ENCODE measurements at regions not wholly inside any gene's neighbourhood (a gene's known extent, or its start where the extent isn't known, plus 50 kb on each side); places are given as distances from the start of the nearest gene placed in this dataset.

DNA sequence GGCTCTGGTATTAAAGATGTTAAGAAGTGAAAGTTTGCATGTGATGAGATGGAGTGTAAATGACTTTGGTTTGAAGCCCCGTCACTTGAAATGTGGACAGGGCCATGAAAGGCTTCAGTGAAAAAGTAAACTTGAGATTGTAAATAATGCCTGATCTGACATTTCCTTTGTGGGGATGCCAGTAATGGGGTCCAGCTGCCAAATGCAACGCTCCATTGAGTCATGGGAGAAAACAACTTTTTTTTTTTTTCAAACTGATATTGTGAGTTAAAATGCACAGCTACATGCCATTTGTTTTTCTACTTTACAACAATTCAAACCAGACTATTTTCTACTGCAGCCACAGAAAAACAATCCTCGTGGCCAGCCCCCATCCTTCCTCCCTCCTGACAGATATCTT, 327.0 kb upstream of the TNC start:
- H3K36me3 ChIP-seq: no peaks in the 10 kb centered on the region
- DNase-seq: no peak
- H3K27ac ChIP-seq: no peak overlapping the region
- H3K4me1 ChIP-seq: no peaks in the 10 kb centered on the region
- intact Hi-C loops (cut with DNase I): no loop called here
- WGBS, 2 donors: 21 to 22% methylated on average over 3 of the region's 3 CpGs
- H3K27me3 ChIP-seq: no peaks in the 10 kb centered on the region
- no peak for TF ChIP-seq CTCF (IDR thresholded peaks at IDR 0.05)
- FAIRE-seq: no peak
- ATAC-seq: no peak
- no peak overlapping the region for H3K4me3 ChIP-seq
- H3K9me3 ChIP-seq: no peaks in the 10 kb centered on the region

GRCh38 chr9:115445655-115446054, 327.7 kb upstream of the TNC start:
- Histone ChIP-seq H3K36me3 (no peaks in the 10 kb centered on the region), H3K9me3 (no peaks in the 10 kb centered on the region), H3K4me1 (no peaks in the 10 kb centered on the region), H3K27me3 (no peaks in the 10 kb centered on the region), H3K27ac (no peak overlapping the region), H3K4me3 (no peak overlapping the region)
- 34 to 40% methylated on average over 3 of the region's 3 CpGs for WGBS, 2 donors
- no peak for DNase-seq
- ATAC-seq: no peak
- no peak for FAIRE-seq
- no peak for TF ChIP-seq CTCF (IDR thresholded peaks at IDR 0.05)
- intact Hi-C loops (cut with DNase I): no loop called here

DNA sequence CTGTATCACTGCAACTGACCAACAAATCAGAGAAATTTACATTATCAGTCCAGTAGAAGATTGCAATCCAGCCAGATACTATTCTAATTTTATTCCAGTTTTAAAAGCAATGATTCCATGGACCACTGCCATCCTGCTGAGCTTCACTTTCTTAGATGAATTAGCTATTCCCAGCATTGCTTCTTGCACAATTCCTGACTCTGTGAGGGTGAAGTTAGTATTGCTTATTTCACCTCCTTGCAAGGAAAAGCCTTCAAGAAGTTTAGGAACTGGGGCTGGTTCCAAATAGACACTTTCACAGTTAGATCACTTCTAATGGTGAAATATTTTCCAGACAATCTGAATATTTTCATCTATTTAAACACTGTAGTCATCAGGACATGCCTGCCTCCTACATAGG, 338.6 kb upstream of the TNC start:
- no peak for DNase-seq

GRCh38 chr9:115461280-115461679, 343.3 kb upstream of the TNC start:
- H3K4me1 ChIP-seq: no peaks in the 10 kb centered on the region
- intact Hi-C loops (cut with DNase I): no loop called here
- H3K27ac ChIP-seq: no peak overlapping the region
- no peaks in the 10 kb centered on the region for H3K27me3 ChIP-seq
- 48 to 57% methylated on average over 3 of the region's 3 CpGs for WGBS, 2 donors
- TF ChIP-seq CTCF (IDR thresholded peaks at IDR 0.05): no peak
- H3K36me3 ChIP-seq: no peaks in the 10 kb centered on the region
- H3K4me3 ChIP-seq: no peak overlapping the region
- H3K9me3 ChIP-seq: no peaks in the 10 kb centered on the region
- DNase-seq: no peak
- no peak for FAIRE-seq
- ATAC-seq: no peak

More for the DNA sequence above, 338.6 kb upstream of the TNC start:
- H3K4me1 ChIP-seq: no peaks in the 10 kb centered on the region
- no peaks in the 10 kb centered on the region for H3K36me3 ChIP-seq
- FAIRE-seq: no peak
- no peak for TF ChIP-seq CTCF (IDR thresholded peaks at IDR 0.05)
- no peaks in the 10 kb centered on the region for H3K27me3 ChIP-seq
- ATAC-seq: peak in 1 of 4 donors; percentile 41
- no peak overlapping the region for H3K4me3 ChIP-seq
- H3K9me3 ChIP-seq: no peaks in the 10 kb centered on the region
- intact Hi-C loops (cut with DNase I): no loop called here
- no peak overlapping the region for H3K27ac ChIP-seq

GRCh38 chr9:115462623-115463022, 344.7 kb upstream of the TNC start:
- 41 to 52% methylated on average over 7 of the region's 7 CpGs for WGBS, 2 donors
- no peak for ATAC-seq
- Histone ChIP-seq H3K4me3 (no peak overlapping the region), H3K4me1 (no peaks in the 10 kb centered on the region), H3K9me3 (no peaks in the 10 kb centered on the region), H3K36me3 (no peaks in the 10 kb centered on the region), H3K27ac (no peak overlapping the region), H3K27me3 (no peaks in the 10 kb centered on the region)
- FAIRE-seq: no peak
- intact Hi-C loops (cut with DNase I): no loop called here
- no peak for TF ChIP-seq CTCF (IDR thresholded peaks at IDR 0.05)
- no peak for DNase-seq
